GM12878 (cell line): ENCODE measurements at regions not wholly inside any gene's neighbourhood (a gene's known extent, or its start where the extent isn't known, plus 50 kb on each side); places are given as distances from the start of the nearest gene placed in this dataset.

Experiments used
- MAX ChIP-seq: IDR thresholded peaks from 2 replicates; pipeline ENCODE4 v1.6.1; 2012; ENCODE audit warnings: low read depth, low read length, improper control_type of control experiment
- ZNF384 ChIP-seq: IDR thresholded peaks from 2 replicates; pipeline ENCODE4 v1.6.1; 2012; ENCODE audit warnings: low read depth, mild to moderate bottlenecking, low read length, improper control_type of control experiment, borderline replicate concordance

GRCh38 chr19:20472854-20473253 is 92.7 kb downstream of the ZNF737 start:
- TF ChIP-seq ZNF384 (no peak), MAX (no peak)
